ENCODE measurements at regions not wholly inside any gene's neighbourhood (a gene's known extent, or its start where the extent isn't known, plus 50 kb on each side); places are given as distances from the start of the nearest gene placed in this dataset.
"Not testable (repeated sequence)": the region's sequence is repeated elsewhere in the genome, so short reads cannot be mapped to it uniquely, and the experiment has no call there.

GRCh38 chr5:9737265-9737664, 107.1 kb upstream of the TAS2R1 start:
- Histone ChIP-seq H3K9me3 (no peaks in the 10 kb centered on the region), H3K27ac (no peak overlapping the region), H3K27me3 (no peaks in the 10 kb centered on the region), H3K4me1 (ENCODE audit: insufficient read depth) (no peaks in the 10 kb centered on the region), H3K4me3 (no peak overlapping the region), H3K36me3 (no peaks in the 10 kb centered on the region)
- no peak for DNase-seq
- WGBS, 3 donors, result 69 to 73% (median 71%) methylated on average over 4 of the region's 4 CpGs
- TF ChIP-seq EP300 (IDR thresholded peaks at IDR 0.05) (no peak), POLR2A (IDR thresholded peaks at IDR 0.05) (no peak)
- TF ChIP-seq, protein P1, sequence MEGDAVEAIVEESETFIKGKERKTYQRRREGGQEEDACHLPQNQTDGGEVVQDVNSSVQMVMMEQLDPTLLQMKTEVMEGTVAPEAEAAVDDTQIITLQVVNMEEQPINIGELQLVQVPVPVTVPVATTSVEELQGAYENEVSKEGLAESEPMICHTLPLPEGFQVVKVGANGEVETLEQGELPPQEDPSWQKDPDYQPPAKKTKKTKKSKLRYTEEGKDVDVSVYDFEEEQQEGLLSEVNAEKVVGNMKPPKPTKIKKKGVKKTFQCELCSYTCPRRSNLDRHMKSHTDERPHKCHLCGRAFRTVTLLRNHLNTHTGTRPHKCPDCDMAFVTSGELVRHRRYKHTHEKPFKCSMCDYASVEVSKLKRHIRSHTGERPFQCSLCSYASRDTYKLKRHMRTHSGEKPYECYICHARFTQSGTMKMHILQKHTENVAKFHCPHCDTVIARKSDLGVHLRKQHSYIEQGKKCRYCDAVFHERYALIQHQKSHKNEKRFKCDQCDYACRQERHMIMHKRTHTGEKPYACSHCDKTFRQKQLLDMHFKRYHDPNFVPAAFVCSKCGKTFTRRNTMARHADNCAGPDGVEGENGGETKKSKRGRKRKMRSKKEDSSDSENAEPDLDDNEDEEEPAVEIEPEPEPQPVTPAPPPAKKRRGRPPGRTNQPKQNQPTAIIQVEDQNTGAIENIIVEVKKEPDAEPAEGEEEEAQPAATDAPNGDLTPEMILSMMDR (IDR thresholded peaks at IDR 0.05), result no peak
- intact Hi-C loops (cut with DNase I), result no loop called here

DNA sequence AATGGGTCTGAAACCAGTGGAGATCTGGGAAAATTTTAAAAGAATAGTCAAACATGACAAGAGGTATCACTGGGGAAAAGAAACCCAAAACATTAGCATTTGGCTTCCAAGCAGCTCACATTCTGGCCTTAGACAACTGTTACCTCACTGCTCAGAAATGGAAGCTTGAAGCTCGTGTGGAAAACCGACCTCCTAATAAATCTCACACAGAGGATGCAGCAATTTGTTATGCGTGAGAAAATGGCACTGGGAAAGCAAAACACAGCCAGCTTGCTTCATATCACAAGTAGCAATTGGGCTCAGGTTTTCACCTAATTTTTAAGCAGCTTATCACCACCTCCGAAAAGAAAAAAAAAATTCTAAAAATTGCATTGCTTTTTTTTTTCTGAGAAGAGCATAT, 103.3 kb upstream of the TAS2R1 start:
- TF ChIP-seq, protein P1 (IDR thresholded peaks at IDR 0.05), result no peak
- TF ChIP-seq EP300 (IDR thresholded peaks at IDR 0.05) (no peak), POLR2A (IDR thresholded peaks at IDR 0.05) (no peak)
- H3K4me1 ChIP-seq (ENCODE audit: insufficient read depth), result no peaks in the 10 kb centered on the region
- DNase-seq, result no peak
- no peak overlapping the region for H3K27ac ChIP-seq
- H3K4me3 ChIP-seq, result no peak overlapping the region
- intact Hi-C loops (cut with DNase I), result no loop called here
- 30 to 37% (median 32%) methylated on average over 4 of the region's 4 CpGs for WGBS, 3 donors
- H3K36me3 ChIP-seq, result no peaks in the 10 kb centered on the region
- H3K9me3 ChIP-seq, result no peaks in the 10 kb centered on the region
- H3K27me3 ChIP-seq, result no peaks in the 10 kb centered on the region

GRCh38 chr5:9731159-9731558, 101.0 kb upstream of the TAS2R1 start:
- Histone ChIP-seq H3K4me3 (no peak overlapping the region), H3K27ac (no peak overlapping the region), H3K9me3 (no peaks in the 10 kb centered on the region), H3K4me1 (ENCODE audit: insufficient read depth) (no peaks in the 10 kb centered on the region), H3K27me3 (no peaks in the 10 kb centered on the region), H3K36me3 (no peaks in the 10 kb centered on the region)
- DNase-seq, result no peak
- 47 to 70% (median 54%) methylated on average over 11 of the region's 11 CpGs for WGBS, 3 donors
- TF ChIP-seq, protein P1 (IDR thresholded peaks at IDR 0.05), result no peak
- no peak for TF ChIP-seq EP300 (IDR thresholded peaks at IDR 0.05)
- TF ChIP-seq POLR2A (IDR thresholded peaks at IDR 0.05), result no peak
- intact Hi-C loops (cut with DNase I), result no loop called here

DNA sequence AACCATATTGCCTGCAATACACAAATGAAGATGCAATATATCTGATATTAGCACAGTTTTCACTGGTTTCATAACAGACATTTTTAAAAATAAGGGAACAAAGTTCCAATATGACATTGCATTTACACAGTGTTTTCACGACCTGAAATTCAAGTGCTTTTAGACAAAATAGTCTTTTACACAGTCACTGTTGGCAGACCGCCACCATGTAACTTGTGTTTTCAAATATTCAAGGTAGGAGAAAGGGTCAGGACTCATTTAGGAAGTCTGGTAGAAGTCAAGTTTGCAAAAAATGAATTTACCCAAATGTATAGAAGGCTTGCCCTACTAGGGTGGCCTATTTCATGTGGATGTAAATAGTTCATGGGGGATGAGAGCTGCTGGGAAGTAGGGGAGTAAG, 98.1 kb upstream of the TAS2R1 start:
- Histone ChIP-seq H3K27ac (no peak overlapping the region), H3K36me3 (no peaks in the 10 kb centered on the region), H3K4me1 (ENCODE audit: insufficient read depth) (no peaks in the 10 kb centered on the region), H3K4me3 (no peak overlapping the region), H3K9me3 (no peaks in the 10 kb centered on the region), H3K27me3 (no peaks in the 10 kb centered on the region)
- intact Hi-C loops (cut with DNase I), result no loop called here
- DNase-seq, result no peak
- TF ChIP-seq POLR2A (IDR thresholded peaks at IDR 0.05) (no peak), EP300 (IDR thresholded peaks at IDR 0.05) (no peak)
- TF ChIP-seq, protein P1 (IDR thresholded peaks at IDR 0.05), result no peak
- 48 to 66% (median 59%) methylated on average over 2 of the region's 2 CpGs for WGBS, 3 donors

DNA sequence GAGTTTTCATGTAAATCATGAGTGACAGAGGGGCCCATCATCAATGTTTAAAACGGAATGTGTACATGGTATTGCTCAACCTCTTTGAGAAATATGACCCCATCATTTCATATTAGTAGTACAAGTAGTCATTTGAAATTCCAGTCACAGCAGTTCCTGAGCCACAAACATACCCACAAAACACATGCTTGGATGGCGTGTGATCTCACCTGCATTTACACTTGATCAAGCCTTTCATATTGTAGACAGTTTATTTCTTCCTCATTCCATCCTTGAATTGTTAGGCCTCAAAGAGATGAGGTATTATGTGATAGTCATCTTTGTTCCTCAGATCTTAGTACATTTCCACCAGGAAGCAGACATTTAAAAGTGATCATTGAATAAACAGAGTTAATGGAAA, 96.8 kb upstream of the TAS2R1 start:
- Histone ChIP-seq H3K27me3 (no peaks in the 10 kb centered on the region), H3K9me3 (no peaks in the 10 kb centered on the region), H3K4me3 (no peak overlapping the region), H3K4me1 (ENCODE audit: insufficient read depth) (no peaks in the 10 kb centered on the region), H3K27ac (no peak overlapping the region), H3K36me3 (no peaks in the 10 kb centered on the region)
- intact Hi-C loops (cut with DNase I), result no loop called here
- no peak for DNase-seq
- no peak for TF ChIP-seq EP300 (IDR thresholded peaks at IDR 0.05)
- TF ChIP-seq POLR2A (IDR thresholded peaks at IDR 0.05), result no peak
- TF ChIP-seq, protein P1 (IDR thresholded peaks at IDR 0.05), result no peak
- 73 to 85% (median 80%) methylated on average over 2 of the region's 2 CpGs for WGBS, 3 donors

DNA sequence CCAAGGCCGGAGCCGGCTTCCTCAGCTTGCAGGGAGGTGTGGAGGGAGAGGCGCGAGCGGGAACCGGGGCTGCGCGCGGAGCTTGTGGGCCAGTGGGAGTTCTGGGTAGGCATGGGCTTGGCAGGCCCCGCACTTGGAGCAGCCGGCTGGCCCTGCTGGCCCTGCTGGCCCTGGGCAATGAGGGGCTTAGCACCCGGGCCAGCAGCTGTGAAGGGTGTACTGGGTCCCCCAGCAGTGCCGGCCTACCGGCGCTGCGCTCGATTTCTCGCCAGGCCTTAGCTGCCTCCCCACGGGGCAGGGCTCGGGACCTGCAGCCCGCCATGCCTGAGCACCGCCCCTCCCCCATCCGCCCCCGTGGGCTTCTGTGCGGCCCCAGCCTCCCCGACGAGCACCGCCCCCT, 95.1 kb upstream of the TAS2R1 start:
- DNase-seq; H3K27ac ChIP-seq; H3K4me1 ChIP-seq (ENCODE audit: insufficient read depth); H3K36me3 ChIP-seq; H3K27me3 ChIP-seq; H3K9me3 ChIP-seq; H3K4me3 ChIP-seq; intact Hi-C loops (cut with DNase I): not testable (repeated sequence)
- 93 to 98% (median 96%) methylated on average over 24 to 28 of the region's 28 CpGs for WGBS, 3 donors
